A673 (cell line): ENCODE measurements at regions not wholly inside any gene's neighbourhood (a gene's known extent, or its start where the extent isn't known, plus 50 kb on each side); places are given as distances from the start of the nearest gene placed in this dataset.

ENCODE experiments used
- EZH2 ChIP-seq: fragments of 200-600 bp; sonication (generic); IDR thresholded peaks from 2 replicates; pipeline ENCODE4 v1.6.1; 2017; ENCODE audit warnings: borderline replicate concordance, low read depth, mild to moderate bottlenecking, mixed read lengths, antibody characterized with exemption, low read length; ENCODE audit not compliant: poor library complexity, severe bottlenecking
- TF ChIP-seq, protein P1 (sequence below): fragments of 300-800, 200-600 bp; sonication (generic); conservative IDR thresholded peaks from 2 replicates; pipeline ENCODE4 v1.5.1; 2017; ENCODE audit warnings: low read depth, mild to moderate bottlenecking, antibody characterized with exemption, low read length, moderate library complexity, mixed read lengths

DNA sequence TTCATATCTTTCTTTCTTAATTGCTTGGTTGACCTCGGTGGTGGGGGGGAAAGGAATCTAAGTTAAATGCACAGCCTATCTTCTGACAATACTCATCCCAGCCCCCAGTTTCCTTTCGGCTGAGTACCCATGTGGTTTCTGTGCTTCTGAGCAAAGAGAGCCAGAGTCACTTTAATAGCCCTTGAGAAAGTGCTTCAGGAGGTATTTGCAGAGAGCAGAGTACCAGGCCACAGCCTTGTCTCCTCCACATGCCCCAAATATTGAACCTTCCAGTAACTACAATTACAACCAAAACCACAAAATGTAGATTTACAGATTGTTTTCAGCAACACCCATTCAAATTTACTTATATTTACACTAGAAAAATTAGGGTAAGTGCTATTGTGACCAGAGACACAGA is 647.4 kb downstream of the NR2F2 start:
- TF ChIP-seq, protein P1, sequence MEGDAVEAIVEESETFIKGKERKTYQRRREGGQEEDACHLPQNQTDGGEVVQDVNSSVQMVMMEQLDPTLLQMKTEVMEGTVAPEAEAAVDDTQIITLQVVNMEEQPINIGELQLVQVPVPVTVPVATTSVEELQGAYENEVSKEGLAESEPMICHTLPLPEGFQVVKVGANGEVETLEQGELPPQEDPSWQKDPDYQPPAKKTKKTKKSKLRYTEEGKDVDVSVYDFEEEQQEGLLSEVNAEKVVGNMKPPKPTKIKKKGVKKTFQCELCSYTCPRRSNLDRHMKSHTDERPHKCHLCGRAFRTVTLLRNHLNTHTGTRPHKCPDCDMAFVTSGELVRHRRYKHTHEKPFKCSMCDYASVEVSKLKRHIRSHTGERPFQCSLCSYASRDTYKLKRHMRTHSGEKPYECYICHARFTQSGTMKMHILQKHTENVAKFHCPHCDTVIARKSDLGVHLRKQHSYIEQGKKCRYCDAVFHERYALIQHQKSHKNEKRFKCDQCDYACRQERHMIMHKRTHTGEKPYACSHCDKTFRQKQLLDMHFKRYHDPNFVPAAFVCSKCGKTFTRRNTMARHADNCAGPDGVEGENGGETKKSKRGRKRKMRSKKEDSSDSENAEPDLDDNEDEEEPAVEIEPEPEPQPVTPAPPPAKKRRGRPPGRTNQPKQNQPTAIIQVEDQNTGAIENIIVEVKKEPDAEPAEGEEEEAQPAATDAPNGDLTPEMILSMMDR, result no peak
- no peak for TF ChIP-seq EZH2
